Thyroid gland (tissue), 4 donors: ENCODE measurements at regions not wholly inside any gene's neighbourhood (a gene's known extent, or its start where the extent isn't known, plus 50 kb on each side); places are given as distances from the start of the nearest gene placed in this dataset.
"Not testable (repeated sequence)": the region's sequence is repeated elsewhere in the genome, so short reads cannot be mapped to it uniquely, and the experiment has no call there.

ENCODE experiments used
- POLR2A ChIP-seq, 2 donors: fragments of 450-650 bp; IDR thresholded peaks; one replicate each; pipeline ENCODE4 v1.6.1; 2017; ENCODE audit warnings: antibody characterized with exemption in 2 of 2, mild to moderate bottlenecking in 2 of 2, moderate library complexity in 1 of 2
- TF ChIP-seq, protein P1 (sequence below), 6 experiments: fragments of 200-600 bp in 3 of 6; fragments of 450-650 bp in 3 of 6; sonication (generic) in 3 of 6; IDR thresholded peaks; one replicate each; pipeline ENCODE4 v1.5.1; 2016 to 2019; ENCODE audit warnings: antibody characterized with exemption in 6 of 6, mild to moderate bottlenecking in 2 of 6, inconsistent platforms in 1 of 6, moderate library complexity in 1 of 6

DNA sequence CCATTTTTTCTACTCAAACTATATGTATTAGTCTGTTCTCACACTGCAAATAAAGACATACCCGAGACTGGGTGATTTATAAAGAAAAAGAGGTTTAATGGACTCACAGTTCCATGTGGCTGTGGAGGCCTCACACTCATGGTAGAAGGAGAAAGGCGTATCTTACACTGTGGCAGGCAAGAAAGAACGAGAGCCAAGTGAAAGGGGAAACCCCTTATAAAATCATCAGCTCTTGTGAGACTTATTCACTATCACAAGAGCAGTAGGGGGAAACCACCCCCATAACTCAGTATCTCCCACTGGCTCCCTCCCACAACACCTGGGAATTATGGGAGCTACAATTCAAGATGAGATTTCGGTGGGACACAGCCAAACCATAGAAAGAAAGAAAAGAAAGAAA, 266.3 kb upstream of the TLE3 start:
- TF ChIP-seq POLR2A (IDR thresholded peaks at IDR 0.05), result not testable (repeated sequence)
- TF ChIP-seq, protein P1, sequence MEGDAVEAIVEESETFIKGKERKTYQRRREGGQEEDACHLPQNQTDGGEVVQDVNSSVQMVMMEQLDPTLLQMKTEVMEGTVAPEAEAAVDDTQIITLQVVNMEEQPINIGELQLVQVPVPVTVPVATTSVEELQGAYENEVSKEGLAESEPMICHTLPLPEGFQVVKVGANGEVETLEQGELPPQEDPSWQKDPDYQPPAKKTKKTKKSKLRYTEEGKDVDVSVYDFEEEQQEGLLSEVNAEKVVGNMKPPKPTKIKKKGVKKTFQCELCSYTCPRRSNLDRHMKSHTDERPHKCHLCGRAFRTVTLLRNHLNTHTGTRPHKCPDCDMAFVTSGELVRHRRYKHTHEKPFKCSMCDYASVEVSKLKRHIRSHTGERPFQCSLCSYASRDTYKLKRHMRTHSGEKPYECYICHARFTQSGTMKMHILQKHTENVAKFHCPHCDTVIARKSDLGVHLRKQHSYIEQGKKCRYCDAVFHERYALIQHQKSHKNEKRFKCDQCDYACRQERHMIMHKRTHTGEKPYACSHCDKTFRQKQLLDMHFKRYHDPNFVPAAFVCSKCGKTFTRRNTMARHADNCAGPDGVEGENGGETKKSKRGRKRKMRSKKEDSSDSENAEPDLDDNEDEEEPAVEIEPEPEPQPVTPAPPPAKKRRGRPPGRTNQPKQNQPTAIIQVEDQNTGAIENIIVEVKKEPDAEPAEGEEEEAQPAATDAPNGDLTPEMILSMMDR (IDR thresholded peaks at IDR 0.05), result not testable (repeated sequence)
